ENCODE measurements at regions not wholly inside any gene's neighbourhood (a gene's known extent, or its start where the extent isn't known, plus 50 kb on each side); places are given as distances from the start of the nearest gene placed in this dataset.
"Not testable (repeated sequence)": the region's sequence is repeated elsewhere in the genome, so short reads cannot be mapped to it uniquely, and the experiment has no call there.

DNA sequence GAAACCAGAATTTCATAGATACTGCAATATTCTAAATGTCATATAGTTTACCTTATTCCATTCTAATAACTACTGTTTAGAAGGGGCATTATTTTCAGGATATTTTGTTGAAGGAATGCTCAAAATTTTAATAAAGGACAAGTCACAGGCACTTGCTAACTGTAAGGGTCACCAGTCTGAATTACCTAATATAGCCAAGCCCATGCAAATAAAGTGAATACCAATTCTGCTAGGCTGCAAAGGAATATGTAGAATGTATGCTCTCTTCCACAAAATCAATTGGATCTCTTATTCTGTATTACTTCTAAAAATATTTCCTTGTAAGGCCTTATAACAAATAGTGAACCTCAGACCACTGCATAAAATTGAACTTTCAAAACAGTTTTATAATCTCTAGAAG lies 52.3 kb upstream of the FAT4 start:
- no peak for DNase-seq

DNA sequence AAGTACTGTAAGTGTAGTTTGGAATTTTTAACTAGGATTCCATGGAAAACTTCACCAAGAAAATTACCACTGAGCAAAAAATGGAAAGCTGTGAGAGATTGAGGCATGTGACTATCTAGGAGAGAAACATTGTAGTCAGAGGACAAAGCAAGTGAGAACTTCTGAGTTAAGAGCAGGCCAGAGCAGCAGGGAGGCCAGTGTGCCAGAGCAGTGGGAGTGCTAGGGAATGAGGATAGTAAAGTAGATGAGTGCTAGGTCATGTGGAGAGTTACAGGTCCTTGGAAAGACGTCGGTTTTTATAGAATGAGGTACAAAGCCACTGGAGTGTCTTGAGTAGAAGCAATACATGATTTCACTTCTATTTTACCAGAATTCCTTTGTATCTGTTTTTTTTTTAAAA lies 52.7 kb upstream of the FAT4 start:
- DNase-seq: no peak

DNA sequence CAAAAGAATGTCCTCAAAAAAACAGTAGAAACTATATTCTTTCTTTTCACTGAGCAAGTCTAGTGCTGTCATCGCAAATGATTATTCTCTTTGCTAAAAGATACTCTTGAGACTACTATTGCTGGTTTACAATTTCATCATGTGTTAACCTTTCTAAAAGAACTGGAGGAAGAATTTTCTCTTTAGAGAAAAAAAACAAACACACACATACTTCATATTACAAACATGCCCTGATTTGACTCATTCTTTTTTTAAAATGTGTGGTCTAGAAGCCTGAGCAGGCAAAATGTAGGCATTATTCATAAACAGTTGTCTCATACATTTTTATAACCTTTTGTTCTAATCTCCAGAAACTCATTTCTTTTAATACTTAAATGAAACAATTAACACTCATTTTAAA lies 60.6 kb upstream of the FAT4 start:
- DNase-seq: no peak

DNA sequence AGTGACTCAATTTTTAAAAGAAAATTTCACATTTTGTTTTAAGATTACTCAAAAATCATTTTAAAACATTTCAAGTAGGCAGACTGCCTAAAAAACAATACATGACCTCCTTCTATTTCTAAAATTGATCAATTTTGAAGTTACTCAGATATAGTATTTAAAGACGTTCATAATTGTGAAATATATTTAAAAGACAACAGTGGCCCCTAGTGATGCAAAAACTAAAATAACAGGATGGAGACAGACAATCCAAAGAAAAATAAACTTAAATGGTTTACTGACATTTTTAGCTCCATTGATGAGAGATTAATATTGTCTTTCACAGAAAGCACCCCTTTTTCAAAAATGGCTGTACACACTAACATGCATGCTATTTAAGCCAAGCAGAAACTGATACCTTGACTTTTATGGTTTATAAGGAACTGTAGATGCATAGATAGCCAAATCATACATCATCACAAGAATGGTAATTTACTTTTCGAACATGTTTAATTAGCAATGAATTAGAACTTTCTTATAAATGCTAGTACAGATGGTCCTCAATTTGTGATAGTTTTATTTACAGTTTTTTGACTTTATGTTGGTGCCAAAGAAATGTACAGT lies 69.8 kb upstream of the FAT4 start:
- no peak for DNase-seq

DNA sequence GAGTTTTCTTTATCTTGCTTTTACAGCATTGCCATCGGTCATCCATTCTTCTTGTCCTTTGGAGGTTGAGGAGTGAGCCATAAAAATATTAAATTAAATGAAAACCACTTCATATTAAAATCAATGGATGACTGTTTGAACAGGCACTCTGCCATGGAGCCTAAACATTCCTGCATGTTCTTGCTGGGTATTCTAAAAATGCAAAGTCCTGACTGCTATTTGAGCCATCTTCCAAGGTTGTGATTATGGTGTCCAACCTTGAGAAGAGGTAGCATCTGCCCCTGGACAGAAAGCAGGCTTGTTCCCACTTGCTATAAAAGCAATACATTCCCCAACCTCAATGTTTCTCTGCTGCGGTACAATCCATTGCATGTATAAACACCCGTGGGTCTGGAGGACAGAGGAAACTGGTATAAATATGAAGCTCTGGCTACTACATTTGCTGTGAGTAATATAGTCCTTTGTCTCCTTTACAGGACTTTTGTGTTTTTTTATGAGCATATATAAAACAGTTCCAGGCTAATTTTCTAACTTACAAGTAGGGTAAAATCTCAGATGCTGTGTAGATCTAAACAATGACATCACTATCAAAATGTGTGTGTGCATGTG lies 70.9 kb upstream of the FAT4 start:
- DNase-seq: no peak

DNA sequence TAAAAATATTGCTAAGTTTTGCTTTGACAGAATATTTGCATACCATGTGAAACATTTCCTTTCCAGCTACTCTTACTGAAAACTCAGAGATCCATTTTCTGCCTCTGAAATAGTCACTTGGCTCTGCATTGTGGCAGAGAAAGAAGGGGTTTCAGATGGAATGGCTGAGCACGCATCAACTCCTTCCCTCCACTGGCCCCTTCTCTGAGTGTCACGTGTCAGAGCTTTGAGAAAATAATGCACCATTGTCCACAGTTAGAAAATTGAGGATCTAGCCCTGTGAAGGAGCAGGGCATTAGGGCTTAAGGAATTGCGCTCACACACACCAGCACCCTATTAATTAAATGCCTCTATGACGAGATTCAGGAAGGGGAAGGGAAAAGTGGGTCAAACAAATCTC lies 78.8 kb upstream of the FAT4 start:
- no peak for DNase-seq

DNA sequence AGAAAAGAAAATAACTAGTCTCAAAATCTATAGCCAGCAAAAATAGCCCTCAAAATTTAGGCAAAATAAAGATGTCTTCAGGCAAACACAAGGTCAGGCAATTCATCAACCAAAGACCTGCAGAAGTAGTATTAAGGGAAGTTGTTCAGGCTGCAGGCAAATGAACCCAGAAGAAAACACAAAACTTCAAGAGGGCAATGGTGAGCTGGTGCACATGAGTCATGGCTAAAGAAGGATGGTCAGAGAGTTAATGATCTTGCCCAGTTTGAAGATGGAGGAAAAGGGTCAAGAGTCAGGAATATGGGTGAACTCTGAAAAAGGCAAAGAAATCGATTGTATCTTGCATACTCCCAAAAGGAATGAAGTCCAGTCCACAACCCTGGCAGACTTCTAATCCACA lies 83.1 kb upstream of the FAT4 start:
- DNase-seq: no peak

DNA sequence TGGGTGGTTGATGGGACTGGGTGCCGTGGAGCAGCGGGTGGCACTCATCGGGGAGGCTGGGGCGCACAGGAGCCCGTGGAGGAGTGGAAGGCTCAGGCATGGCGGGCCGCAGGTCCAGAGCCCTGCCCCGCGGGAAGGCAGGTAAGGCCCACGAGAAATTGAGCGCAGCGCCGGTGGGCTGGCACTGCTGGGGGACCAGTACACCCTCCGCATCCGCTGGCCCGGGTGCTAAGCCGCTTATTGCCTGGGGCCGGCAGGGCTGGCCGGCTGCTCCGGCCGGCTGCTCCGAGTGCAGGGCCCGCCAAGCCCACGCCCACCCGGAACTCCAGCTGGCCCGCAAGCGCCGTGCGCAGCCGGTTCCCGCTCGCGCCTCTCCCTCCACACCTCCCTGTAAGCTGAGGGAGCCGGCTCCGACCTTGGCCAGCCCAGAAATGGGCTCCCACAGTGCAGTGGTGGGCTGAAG lies 85.1 kb upstream of the FAT4 start:
- no peak for DNase-seq

DNA sequence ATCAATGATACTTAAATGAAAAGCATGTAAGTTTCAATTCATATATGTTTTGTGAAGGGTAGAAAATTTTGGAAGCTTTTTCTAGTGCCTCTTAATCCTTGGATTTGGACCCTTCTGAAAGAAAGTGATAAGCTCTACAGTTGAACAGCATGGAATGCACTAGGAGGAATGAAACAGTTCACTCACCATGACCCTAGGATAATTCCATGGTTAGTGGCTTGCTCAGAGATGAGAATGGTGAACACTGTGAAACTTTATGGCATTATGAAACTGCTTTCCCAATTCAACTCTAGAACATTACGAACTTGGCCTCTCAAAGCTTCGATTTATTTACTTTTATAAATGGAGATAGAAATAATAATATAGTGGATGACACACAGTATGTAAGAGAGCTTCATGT lies 88.9 kb upstream of the FAT4 start:
- no peak for DNase-seq

DNA sequence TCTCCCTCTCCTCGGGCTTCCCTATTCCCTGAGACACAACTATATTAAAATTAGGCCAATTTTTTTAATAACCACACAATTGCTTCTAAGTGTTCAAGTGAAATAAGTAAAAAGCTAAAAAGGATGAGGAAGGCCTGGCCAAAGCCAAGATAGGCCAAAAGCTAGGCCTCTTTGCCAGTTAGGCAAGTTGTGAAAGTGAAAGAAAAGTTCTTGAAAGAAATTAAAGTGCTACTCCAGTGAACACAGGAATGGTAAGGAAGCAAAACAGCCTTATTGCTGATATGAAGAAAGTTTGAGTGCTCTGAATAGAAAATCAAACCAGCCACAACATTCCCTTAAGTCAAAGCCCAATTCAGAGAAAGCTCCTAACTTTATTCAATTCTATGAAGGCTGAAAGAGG lies 114.2 kb upstream of the FAT4 start:
- no peak for DNase-seq

DNA sequence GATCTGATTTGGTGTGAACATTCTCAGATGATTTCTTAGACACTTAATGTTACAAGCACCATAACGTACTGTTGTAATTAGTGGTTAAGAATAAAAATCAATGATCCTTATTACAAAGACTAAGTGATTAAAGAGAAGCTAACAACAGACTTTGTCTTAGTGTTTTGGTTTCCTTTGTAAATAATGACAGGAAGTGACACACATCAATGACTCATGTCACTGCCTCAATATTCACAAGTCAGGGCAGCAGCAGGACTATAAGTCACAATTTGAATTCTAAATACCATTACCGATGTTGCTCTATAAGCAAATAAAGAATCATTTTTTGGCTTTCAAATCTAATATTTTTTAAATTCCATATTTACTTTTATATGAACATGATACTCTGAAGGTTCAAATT lies 115.8 kb upstream of the FAT4 start:
- DNase-seq: no peak

DNA sequence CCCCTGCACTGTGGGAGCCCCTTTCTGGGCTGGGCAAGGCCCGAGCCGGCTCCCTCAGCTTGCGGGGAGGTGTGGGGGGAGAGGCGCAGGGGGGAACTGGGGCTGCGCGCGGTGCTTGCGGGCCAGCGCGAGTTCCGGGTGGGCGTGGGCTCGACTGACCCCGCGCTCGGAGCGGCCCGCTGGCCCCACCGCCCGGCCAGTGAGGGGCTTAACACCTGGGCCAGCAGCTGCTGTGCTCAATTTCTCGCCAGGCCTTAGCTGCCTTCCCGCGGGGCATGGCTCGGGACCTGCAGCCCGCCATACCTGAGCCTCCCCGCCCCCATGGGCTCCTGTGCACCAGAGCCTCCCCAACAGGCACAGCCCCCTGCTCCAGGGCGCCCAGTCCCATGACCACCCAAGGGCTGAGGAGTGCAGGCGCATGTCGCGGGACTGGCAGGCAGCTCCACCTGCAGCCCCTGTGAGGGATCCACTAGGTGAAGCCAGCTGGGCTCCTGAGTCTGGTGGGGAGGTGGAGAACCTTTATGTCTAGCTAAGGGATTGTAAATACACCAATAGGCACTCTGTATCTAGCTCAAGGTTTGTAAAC lies 122.8 kb upstream of the FAT4 start:
- DNase-seq: not testable (repeated sequence)

DNA sequence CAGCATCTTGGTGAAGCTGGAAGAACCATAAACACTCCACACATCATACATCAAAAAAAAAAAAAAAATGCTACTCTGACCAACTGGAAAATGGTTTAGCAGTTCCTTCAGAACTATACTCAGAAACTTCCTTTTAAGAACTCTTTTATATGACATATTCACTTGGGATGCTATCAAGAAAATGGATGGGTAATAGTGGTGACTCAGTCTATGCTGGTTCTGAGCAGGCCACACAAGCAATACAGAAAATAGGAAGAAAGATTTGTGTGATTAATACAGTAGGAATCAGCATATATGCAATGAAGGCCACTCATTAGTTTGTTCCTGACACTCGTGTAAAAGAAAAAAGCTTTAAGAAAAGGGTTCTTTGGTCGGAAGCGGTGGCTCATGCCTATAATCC lies 123.5 kb upstream of the FAT4 start:
- no peak for DNase-seq

DNA sequence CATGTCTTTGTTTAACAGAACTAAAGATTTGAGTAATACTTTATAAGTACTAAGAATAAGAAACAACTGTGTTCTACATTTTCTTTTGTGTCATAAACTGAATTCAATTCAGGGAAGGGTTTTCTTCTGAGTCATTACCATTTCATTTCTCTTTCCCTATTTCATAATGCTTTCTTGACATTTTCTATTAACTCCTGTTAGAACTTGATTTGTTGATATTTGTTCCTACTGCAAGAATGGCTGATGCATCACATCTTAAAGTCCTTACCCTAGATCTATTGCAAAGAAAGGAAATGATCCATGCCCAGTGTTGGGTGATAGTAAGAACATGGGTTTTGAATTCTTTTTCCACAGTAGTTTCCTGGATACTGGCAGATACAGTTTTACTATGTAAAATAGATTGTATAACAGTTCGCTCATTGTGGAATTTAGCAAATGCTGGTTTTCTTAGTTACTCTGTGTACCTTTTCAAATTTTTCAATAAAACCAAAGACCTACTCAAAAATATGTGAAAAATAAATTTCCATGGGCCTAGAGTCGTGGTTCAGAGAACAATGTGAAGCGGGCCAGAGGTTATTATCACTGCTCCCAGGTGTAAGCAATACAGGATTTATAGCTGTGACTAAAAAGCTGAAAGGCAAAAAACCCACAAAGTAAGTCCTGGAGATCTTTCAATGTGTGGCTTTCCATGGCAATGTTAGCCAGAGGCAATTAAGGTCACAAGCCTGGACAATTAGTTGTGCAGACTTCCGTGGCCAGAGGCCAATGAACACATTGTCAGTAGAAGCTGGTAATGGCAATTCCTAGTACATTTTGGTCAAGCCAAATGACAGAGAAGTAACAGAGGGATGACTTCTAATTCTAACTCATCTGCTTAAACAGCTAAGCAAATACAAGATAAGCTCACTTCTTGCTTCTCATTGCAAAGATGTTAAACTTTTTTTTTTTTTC lies 127.3 kb upstream of the FAT4 start:
- DNase-seq: no peak

DNA sequence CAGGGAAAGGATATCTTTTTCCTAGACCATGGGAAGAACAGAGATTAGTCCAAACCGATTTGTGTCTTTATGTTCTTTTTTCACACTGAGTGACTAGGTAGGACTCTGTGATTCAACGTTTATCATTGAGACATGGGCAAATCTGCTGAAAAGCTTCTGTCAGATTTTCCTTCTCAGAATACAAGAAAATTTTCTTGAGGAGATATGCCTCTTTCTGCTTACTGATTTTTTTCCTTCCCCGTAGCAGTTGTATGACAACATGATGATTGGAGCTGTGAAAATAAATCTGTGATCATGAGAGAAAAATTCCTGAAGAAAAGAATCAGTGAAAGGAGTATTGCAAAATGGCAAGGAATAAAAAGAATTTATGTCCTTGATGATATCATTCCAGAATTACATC lies 130.6 kb upstream of the FAT4 start:
- no peak for DNase-seq

DNA sequence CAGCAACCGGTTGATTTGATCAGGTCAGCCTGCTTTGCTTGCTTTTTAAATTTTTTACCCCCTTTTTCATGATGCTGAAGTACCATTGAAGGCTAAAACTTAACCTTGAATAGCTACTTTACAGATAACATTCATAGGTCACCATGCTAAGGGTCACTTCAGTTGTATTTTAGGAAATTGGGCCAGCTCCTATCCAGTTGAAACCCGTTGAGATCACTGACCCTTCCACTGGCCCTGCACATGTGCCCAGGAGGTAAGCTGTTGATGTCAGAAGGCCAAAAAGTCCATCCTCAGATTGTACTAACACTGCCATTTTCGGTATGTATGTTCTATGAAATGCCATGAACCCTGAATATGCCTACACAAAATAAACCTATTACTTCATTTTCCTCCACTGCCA lies 133.0 kb upstream of the FAT4 start:
- DNase-seq: no peak

DNA sequence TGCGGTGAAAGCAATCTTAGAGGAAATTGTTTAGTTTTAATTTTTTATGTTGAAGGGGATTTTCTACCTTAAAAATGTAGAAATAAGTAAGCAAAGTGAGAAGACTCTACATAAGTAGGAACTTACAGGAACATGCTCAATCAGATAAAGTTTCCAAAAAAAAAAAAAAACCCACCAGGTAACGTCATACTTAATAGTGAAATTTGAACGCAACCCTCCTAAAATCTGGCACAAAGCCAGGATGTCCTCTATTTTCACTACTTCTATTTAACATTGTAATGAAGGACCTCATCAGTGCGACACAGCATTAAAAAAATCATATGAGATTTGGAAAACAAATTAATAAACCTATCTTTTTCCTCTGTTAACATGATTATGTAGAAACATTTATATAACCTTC lies 135.0 kb upstream of the FAT4 start:
- no peak for DNase-seq

DNA sequence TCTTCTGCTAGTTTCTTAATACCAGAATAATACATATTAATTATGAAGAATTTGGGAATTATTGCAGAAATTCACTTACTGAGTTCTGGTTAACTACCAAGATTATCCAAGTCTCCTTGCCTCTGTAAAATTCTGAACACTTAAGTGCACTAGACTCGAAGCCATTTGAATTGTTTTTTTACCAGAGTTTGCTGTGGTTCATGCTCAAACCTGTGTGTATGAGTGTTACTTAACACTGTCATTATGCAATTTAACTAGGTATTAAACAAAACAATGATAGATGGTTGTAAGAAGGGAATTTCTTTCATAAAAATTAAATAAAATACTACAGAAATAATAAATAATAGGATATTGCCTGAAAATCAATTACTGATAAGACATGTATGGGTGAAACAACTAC lies 145.6 kb upstream of the FAT4 start:
- no peak for DNase-seq

DNA sequence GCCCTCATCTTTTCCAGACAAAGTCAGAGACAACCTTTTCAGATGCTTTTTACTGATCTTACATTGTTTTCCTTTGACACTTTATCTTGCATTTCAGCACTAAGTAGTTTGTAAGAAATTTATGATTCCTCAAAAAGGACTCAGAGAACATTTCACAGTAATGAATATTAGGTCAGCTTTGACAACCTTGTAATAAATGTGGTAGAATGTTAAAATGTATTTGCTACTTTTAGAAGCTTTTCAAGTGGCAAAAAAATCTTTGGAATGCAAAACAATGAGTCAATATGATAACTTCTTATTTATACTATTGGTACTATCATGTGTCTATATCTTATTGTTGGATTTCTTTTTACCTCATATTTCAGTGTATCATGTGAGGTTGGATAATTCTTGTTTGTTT lies 146.2 kb upstream of the FAT4 start:
- DNase-seq: no peak

DNA sequence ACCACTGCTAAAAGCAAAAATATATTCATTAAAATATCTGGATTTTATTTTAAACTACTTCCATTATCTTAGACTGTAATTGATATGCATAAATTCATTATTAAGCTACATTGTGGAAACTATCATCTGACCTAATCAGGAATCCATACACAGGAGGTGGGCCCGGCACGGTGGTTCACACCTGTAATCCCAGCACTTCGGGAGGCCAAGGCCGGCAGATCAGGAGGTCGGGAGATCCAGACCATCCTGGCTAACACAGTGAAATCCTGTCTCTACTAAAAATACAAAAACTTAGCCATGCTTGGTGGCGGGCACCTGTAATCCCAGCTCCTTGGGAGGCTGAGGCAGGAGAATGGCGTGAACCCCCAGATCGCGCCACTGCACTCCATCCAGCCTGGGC lies 148.7 kb upstream of the FAT4 start:
- not testable (repeated sequence) for DNase-seq

DNA sequence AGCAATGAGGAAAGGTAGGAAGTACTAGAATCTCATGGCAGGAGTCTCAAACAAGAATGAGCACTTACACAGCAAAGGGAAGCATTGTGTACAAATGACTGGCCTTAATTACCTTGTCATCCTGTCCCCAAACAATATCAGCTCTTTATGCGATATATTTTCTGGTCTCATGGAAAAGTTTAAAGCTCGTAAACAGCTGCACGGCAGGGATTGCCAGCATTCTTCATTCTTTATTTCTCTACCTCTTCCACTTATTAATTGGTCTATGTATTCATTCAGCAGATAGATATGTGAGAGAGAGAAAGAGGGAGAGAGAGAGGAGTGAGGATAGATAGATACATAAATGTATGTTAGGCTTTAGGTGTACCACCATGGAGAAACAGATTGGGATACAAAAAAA lies 155.8 kb upstream of the FAT4 start:
- DNase-seq: no peak

DNA sequence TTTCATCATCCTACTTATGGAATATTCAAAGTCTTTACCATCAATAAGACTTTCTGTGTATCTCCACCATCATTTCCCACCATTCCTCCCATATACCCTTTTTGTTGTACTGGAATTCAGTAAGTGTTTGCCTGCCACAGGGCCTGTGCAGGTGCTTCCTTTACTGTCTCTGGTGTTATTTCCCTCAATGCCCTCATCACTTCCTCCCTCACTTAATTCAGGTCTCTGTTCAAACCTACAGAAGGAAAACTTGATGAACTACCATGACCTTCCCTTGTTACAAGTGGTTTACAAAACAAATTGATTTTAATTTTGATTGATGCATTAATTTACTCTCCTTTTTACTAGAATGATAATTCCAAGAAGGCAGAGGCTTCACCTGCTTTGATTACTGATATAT lies 159.5 kb upstream of the FAT4 start:
- no peak for DNase-seq

DNA sequence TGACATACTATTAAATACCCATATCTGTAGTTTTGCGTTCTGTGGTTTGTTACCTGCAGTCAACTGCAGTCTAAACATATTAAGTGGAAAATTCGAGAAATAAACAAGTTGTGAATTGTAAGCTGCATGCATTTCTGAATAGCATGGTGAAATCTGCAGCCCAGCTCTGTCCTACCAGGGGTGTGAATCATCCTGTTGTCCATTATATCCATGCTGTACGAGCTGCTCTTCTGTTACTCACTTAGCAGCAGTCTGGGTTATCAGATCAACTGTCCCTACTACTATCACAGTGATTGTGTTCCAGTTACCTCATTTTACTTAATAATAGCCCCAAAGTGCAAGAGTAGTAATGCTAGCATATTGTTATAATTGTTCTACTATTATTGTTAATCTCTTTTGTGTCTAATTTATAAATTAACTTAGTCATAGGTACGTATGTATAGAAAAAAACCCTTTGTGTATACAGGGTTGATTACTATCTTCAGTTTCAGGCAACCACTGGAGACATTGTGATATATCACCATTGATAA lies 173.7 kb upstream of the FAT4 start:
- DNase-seq: no peak

DNA sequence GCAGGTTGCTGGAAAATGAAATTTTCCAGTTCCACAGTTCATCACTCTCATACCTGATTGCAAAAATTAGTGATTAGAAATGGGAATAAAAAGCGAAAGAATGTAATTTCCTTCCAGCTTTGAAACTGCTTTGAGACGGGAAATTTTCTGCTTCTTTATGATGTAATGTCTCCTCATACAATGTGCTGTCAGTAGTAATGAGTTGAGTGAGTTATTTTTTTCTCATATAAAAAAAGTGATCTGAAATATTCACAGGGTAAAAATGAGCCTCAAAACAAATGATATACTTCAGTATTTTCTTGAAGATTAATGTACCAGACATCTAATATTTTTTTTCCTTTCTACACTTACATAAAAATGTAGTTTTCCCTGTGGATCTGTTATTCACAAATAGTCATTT lies 179.1 kb upstream of the FAT4 start:
- DNase-seq: no peak

All from NCI-H1048 (cell line).